CD14-positive monocyte (primary cell): ENCODE measurements at regions not wholly inside any gene's neighbourhood (a gene's known extent, or its start where the extent isn't known, plus 50 kb on each side); places are given as distances from the start of the nearest gene placed in this dataset.

ENCODE experiments used
- DNase-seq, 3 donors: peaks; one replicate each; pipeline ENCODE4 v3.0.0-alpha.2; 2011 to 2022
- H2AFZ ChIP-seq: 2 replicates; pipeline ENCODE4 v1.6.0; 2012; ENCODE audit warnings: mild to moderate bottlenecking, low read depth, low read length, inconsistent platforms; ENCODE audit not compliant: insufficient read depth, poor library complexity, severe bottlenecking
- H3K27ac ChIP-seq, 2 donors: 1 replicate in 1 of 2; 2 replicates in 1 of 2; pipeline ENCODE4 v1.5.1; 2012 to 2013; ENCODE audit warnings: low read length in 2 of 2, control low read depth in 1 of 2, inconsistent platforms in 1 of 2, low read depth in 1 of 2, mild to moderate bottlenecking in 1 of 2
- H3K27me3 ChIP-seq, 2 donors: one replicate each; pipeline versions ENCODE4 v1.6.0 to v1.6.1; 2011 to 2013; ENCODE audit warnings: low read length in 2 of 2; ENCODE audit not compliant: control insufficient read depth in 2 of 2, insufficient read depth in 2 of 2
- H3K36me3 ChIP-seq, 2 donors: replicated peaks in 1 of 2; 1 replicate in 1 of 2; 2 replicates in 1 of 2; pipeline versions ENCODE4 v1.5.1 to v1.6.1; 2012 to 2013; ENCODE audit warnings: low read length in 2 of 2, control low read depth in 1 of 2, inconsistent platforms in 1 of 2, mild to moderate bottlenecking in 1 of 2; ENCODE audit not compliant: insufficient read depth in 2 of 2, control insufficient read depth in 1 of 2
- H3K4me1 ChIP-seq, 2 donors: 1 replicate in 1 of 2; 2 replicates in 1 of 2; pipeline versions ENCODE4 v1.5.1 to v1.6.1; 2012 to 2013; ENCODE audit warnings: low read length in 2 of 2, control low read depth in 1 of 2, inconsistent platforms in 1 of 2, mild to moderate bottlenecking in 1 of 2, moderate library complexity in 1 of 2; ENCODE audit not compliant: insufficient read depth in 2 of 2, control insufficient read depth in 1 of 2
- H3K4me2 ChIP-seq: replicated peaks from 2 replicates; pipeline ENCODE3; 2012; ENCODE audit warnings: low read length, moderate library complexity, mild to moderate bottlenecking; ENCODE audit not compliant: poor library complexity, severe bottlenecking; ENCODE audit errors: extremely low read depth
- H3K4me3 ChIP-seq, 3 experiments: fragments of 200-600 bp in 1 of 3; sonication (generic) in 1 of 3; replicated peaks in 1 of 3; 1 replicate in 2 of 3; 2 replicates in 1 of 3; pipeline ENCODE4 v1.5.1; 2011 to 2013; ENCODE audit warnings: low read length in 3 of 3, mild to moderate bottlenecking in 3 of 3, control low read depth in 2 of 3, low read depth in 2 of 3, inconsistent platforms in 1 of 3, moderate library complexity in 1 of 3
- H3K79me2 ChIP-seq: 2 replicates; pipeline ENCODE4 v1.6.0; 2012; ENCODE audit warnings: mild to moderate bottlenecking, control low read depth, inconsistent platforms, low read length, moderate library complexity; ENCODE audit not compliant: insufficient read depth
- H3K9ac ChIP-seq: 2 replicates; pipeline ENCODE4 v1.6.0; 2017; ENCODE audit warnings: low read length, mild to moderate bottlenecking; ENCODE audit not compliant: insufficient read depth, poor library complexity, severe bottlenecking
- H3K9me3 ChIP-seq, 2 donors: replicated peaks in 1 of 2; 1 replicate in 1 of 2; 2 replicates in 1 of 2; pipeline versions ENCODE4 v1.5.1 to v1.6.1; 2012 to 2013; ENCODE audit warnings: low read length in 2 of 2, control low read depth in 1 of 2; ENCODE audit not compliant: control insufficient read depth in 1 of 2, insufficient read depth in 1 of 2
- H4K20me1 ChIP-seq: 2 replicates; pipeline ENCODE4 v1.6.0; 2012; ENCODE audit warnings: mild to moderate bottlenecking, low read length, control low read depth, moderate library complexity; ENCODE audit not compliant: insufficient read depth
- H3K27ac Mint-ChIP-seq, 7 donors: one replicate each; pipeline ENCODE4 v1.8.0; 2020; ENCODE audit warnings: mild to moderate bottlenecking in 7 of 7, mixed read lengths in 7 of 7, moderate library complexity in 6 of 7, inconsistent platforms in 2 of 7
- H3K27me3 Mint-ChIP-seq, 3 donors: one replicate each; pipeline ENCODE4 v1.8.0; 2021 to 2022; ENCODE audit warnings: low read depth in 3 of 3, mild to moderate bottlenecking in 3 of 3, mixed read lengths in 3 of 3, moderate library complexity in 3 of 3, inconsistent platforms in 1 of 3
- H3K36me3 Mint-ChIP-seq, 2 donors: one replicate each; pipeline ENCODE4 v1.8.0; 2020; ENCODE audit warnings: mixed read lengths in 2 of 2, inconsistent platforms in 1 of 2, mild to moderate bottlenecking in 1 of 2
- H3K4me1 Mint-ChIP-seq: one replicate; pipeline ENCODE4 v1.8.0; 2020; ENCODE audit warnings: mild to moderate bottlenecking, mixed read lengths
- H3K4me3 Mint-ChIP-seq, 2 donors: one replicate each; pipeline ENCODE4 v1.8.0; 2020; ENCODE audit warnings: mild to moderate bottlenecking in 2 of 2, mixed read lengths in 2 of 2, moderate library complexity in 1 of 2
- H3K9me3 Mint-ChIP-seq, 7 donors: one replicate each; pipeline ENCODE4 v1.8.0; 2020 to 2022; ENCODE audit warnings: mixed read lengths in 7 of 7, mild to moderate bottlenecking in 6 of 7, moderate library complexity in 6 of 7, inconsistent platforms in 2 of 7
- CTCF ChIP-seq: fragments of 200-600 bp; IDR thresholded peaks from one replicate; pipeline ENCODE4 v1.8.0; 2022; ENCODE audit warnings: antibody characterized with exemption, mild to moderate bottlenecking
- WGBS: methylation state at CpG from one replicate; pipeline ENCODE4 v1.1.5; 2013; ENCODE audit warnings: missing lambda C conversion rate; ENCODE audit not compliant: insufficient coverage; 5-methylcytosine and 5-hydroxymethylcytosine counted together
- intact Hi-C, 2 donors: fragments of 100-400 bp; cut with micrococcal nuclease; formaldehyde crosslinking; loops; one replicate each; pipeline versions ENCODE4 v1.15.0 to v1.15.1; 2023

- Histone ChIP-seq H3K27me3 (no peaks in the 10 kb centered on the region), H3K27ac (no peak overlapping the region), H3K4me2 (no peak overlapping the region), H3K9ac (no peak overlapping the region), H3K9me3 (no peaks in the 10 kb centered on the region), H4K20me1 (no peaks in the 10 kb centered on the region), H2AFZ (no peak overlapping the region), H3K36me3 (no peaks in the 10 kb centered on the region), H3K79me2 (no peaks in the 10 kb centered on the region), H3K4me1 (no peaks in the 10 kb centered on the region), H3K4me3 (no peak overlapping the region)
- DNase-seq, result no peak
- H3K9me3 Mint-ChIP-seq, result peaks cover 0 to 2% (median 0%) of the 10 kb centered on the region in 7 donors
- H3K27ac Mint-ChIP-seq, result no peak overlapping the region
- 87% methylated on average over 7 of the region's 8 CpGs for WGBS
- H3K4me1 Mint-ChIP-seq, result no peaks in the 10 kb centered on the region
- no peaks in the 10 kb centered on the region for H3K36me3 Mint-ChIP-seq
- peaks cover 0 to 5% (median 2%) of the 10 kb centered on the region in 3 donors for H3K27me3 Mint-ChIP-seq
- intact Hi-C loops, result no loop called here
- TF ChIP-seq CTCF, result no peak
- H3K4me3 Mint-ChIP-seq, result no peak overlapping the region
Observed at GRCh38 chr15:91609231-91609630, 244.3 kb upstream of the SLCO3A1 start.

- Histone ChIP-seq H3K9ac (no peak overlapping the region), H3K4me3 (no peak overlapping the region), H3K9me3 (no peaks in the 10 kb centered on the region), H3K79me2 (no peaks in the 10 kb centered on the region), H3K4me2 (no peak overlapping the region), H4K20me1 (no peaks in the 10 kb centered on the region), H3K36me3 (no peaks in the 10 kb centered on the region), H3K27me3 (no peaks in the 10 kb centered on the region), H3K27ac (no peak overlapping the region), H2AFZ (no peak overlapping the region), H3K4me1 (no peaks in the 10 kb centered on the region)
- no peak overlapping the region for H3K4me3 Mint-ChIP-seq
- H3K27me3 Mint-ChIP-seq, result peaks cover 0 to 5% (median 2%) of the 10 kb centered on the region in 3 donors
- WGBS, result 94% methylated on average over 12 of the region's 12 CpGs
- intact Hi-C loops, result no loop called here
- H3K36me3 Mint-ChIP-seq, result no peaks in the 10 kb centered on the region
- no peak for TF ChIP-seq CTCF
- peaks cover 0 to 2% (median 0%) of the 10 kb centered on the region in 7 donors for H3K9me3 Mint-ChIP-seq
- no peaks in the 10 kb centered on the region for H3K4me1 Mint-ChIP-seq
- no peak for DNase-seq
- no peak overlapping the region for H3K27ac Mint-ChIP-seq
Observed at GRCh38 chr15:91609966-91610365, 243.5 kb upstream of the SLCO3A1 start.
